ENCODE measurements at regions not wholly inside any gene's neighbourhood (a gene's known extent, or its start where the extent isn't known, plus 50 kb on each side); places are given as distances from the start of the nearest gene placed in this dataset.

DNA sequence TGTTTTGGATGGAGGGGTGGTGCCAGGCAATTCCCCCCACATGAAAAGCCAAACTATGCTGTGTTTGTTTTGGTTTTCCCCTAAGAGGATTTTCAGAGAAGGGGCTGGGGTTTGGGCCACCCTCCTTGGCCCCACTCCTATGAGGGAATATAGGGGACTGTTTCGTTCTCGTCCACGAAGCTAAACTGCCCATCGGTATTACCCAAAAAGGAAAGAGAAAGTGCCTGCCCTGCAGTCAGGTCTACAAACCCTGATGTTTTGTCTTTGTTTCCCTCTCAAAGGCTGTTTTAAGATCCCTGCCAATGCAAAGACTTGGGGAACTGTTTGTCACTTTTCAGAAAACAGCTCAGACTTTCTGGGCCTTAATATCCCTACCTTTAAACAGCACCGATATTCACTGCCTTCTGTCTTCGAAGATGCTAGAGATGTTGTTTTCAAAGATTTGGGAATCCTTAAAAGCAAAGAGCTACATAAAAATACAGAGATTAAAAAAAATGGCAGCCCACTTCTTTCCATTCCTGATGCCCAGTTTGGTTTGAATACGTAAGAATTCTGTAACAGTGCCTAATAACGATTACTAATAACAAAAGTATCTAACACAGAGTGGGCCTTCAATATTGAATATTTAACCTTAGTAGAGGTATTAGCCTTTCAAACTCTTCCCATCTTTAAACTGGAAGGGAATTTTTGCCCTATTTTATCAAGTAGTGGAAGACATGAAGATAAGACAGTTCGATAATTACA, 518.4 kb downstream of the MED13L start:
- Histone ChIP-seq H3K27me3 (replicated peaks in 1 of 2; ENCODE audit: control insufficient read depth in 2 of 2, extremely low read depth in 1 of 2, insufficient read depth in 2 of 2, low read length in 1 of 2) (peaks cover 0 to 5% of the 10 kb centered on the region in 2 experiments), H3K4me3 (ENCODE audit: control insufficient read depth in 1 of 2, extremely low read depth in 1 of 2, low read length in 1 of 2) (no peak overlapping the region), H3K4me1 (ENCODE audit: control insufficient read depth in 1 of 2, extremely low read depth in 1 of 2, insufficient read depth in 2 of 2, low read length in 2 of 2) (no peaks in the 10 kb centered on the region), H3K27ac (ENCODE audit: low read length) (no peak overlapping the region), H3K9me3 (no peaks in the 10 kb centered on the region), H3K36me3 (ENCODE audit: control insufficient read depth in 2 of 2, extremely low read depth in 1 of 2, insufficient read depth in 1 of 2, low read length in 1 of 2) (no peaks in the 10 kb centered on the region)
- ChIA-PET POLR2A (no interaction called here), CTCF (no interaction called here)
- no peak for ATAC-seq (replicated peaks in 1 of 4)
- 80% methylated on average over 1 of the region's 9 CpGs for WGBS (ENCODE audit: insufficient coverage)
- peaks cover 8 to 11% of the 10 kb centered on the region in 2 donors for H3K27me3 Mint-ChIP-seq
- no peaks in the 10 kb centered on the region for H3K4me1 Mint-ChIP-seq
- H3K4me3 Mint-ChIP-seq = no peak overlapping the region
- H3K27ac Mint-ChIP-seq = no peak overlapping the region
- H3K36me3 Mint-ChIP-seq = no peaks in the 10 kb centered on the region
- H3K9me3 Mint-ChIP-seq = peaks cover 0 to 4% (median 0%) of the 10 kb centered on the region in 3 donors
- DNase-seq = no peak

DNA sequence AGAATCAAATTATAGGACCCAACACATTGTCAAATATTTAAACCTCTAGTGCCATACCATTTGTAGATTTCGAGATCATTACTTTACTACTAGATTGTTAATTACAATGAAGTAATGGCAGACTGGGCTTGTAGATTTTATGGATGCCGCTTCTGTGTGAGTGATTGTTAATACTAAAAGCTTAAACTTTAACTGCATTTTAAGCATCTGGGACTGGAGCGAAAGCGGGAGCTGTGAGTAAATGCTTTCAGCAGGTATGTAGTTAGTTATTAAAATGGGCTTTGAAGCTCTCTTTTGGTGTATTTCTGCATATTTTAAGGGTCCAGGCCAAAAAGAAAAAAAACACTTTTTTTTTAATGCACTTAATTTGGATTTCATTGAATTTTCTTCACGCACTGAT, 519.3 kb downstream of the MED13L start:
- CTCF ChIA-PET = no interaction called here
- DNase-seq (no peak), ATAC-seq (replicated peaks in 1 of 4) (no peak)
- Mint-ChIP-seq H3K4me3 (no peak overlapping the region), H3K4me1 (no peaks in the 10 kb centered on the region), H3K36me3 (no peaks in the 10 kb centered on the region), H3K27ac (no peak overlapping the region), H3K9me3 (peaks cover 0 to 4% (median 0%) of the 10 kb centered on the region in 3 donors), H3K27me3 (peaks cover 8 to 11% of the 10 kb centered on the region in 2 donors)
- Histone ChIP-seq H3K4me1 (ENCODE audit: control insufficient read depth in 1 of 2, extremely low read depth in 1 of 2, insufficient read depth in 2 of 2, low read length in 2 of 2) (no peaks in the 10 kb centered on the region), H3K27ac (ENCODE audit: low read length) (no peak overlapping the region), H3K9me3 (no peaks in the 10 kb centered on the region), H3K27me3 (replicated peaks in 1 of 2; ENCODE audit: control insufficient read depth in 2 of 2, extremely low read depth in 1 of 2, insufficient read depth in 2 of 2, low read length in 1 of 2) (peaks cover 0 to 5% of the 10 kb centered on the region in 2 experiments), H3K4me3 (ENCODE audit: control insufficient read depth in 1 of 2, extremely low read depth in 1 of 2, low read length in 1 of 2) (no peak overlapping the region), H3K36me3 (ENCODE audit: control insufficient read depth in 2 of 2, extremely low read depth in 1 of 2, insufficient read depth in 1 of 2, low read length in 1 of 2) (no peaks in the 10 kb centered on the region)
- WGBS (ENCODE audit: insufficient coverage) = no CpG with 5 or more reads among the region's 5 CpGs
- POLR2A ChIA-PET = interaction anchor here in 1 of 2 donors (0.6 kb wide), 1 partner anchor 16 kb away, joined by 5 read pairs; no protein-coding TSS in a partner anchor

DNA sequence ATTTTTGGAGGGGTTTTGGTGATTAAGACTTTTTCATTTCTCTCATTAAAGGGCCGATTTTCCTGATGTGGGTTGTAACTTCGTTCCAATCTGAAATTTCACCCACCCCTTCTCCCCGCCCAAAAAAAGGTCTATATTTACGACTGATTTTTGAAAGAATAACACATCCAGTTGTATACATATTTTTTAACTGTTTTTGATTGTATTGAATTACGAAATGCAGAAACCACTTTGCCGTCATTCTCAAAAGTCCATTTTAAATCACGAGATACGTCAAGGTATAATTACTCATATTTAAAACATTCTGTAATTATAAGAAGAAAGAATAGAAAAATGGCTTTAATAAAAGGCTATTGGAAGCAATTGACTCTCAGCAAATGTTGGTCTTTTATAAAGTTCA, 520.7 kb downstream of the MED13L start:
- no peaks in the 10 kb centered on the region for H3K9me3 ChIP-seq
- H3K4me3 ChIP-seq (ENCODE audit: control insufficient read depth in 1 of 2, extremely low read depth in 1 of 2, low read length in 1 of 2) = no peak overlapping the region
- ATAC-seq (replicated peaks in 1 of 4) = no peak
- no peaks in the 10 kb centered on the region for H3K36me3 ChIP-seq (ENCODE audit: control insufficient read depth in 2 of 2, extremely low read depth in 1 of 2, insufficient read depth in 1 of 2, low read length in 1 of 2)
- Mint-ChIP-seq H3K9me3 (no peaks in the 10 kb centered on the region), H3K4me1 (no peaks in the 10 kb centered on the region), H3K27me3 (peaks cover 6 to 15% of the 10 kb centered on the region in 2 donors), H3K36me3 (no peaks in the 10 kb centered on the region), H3K4me3 (no peak overlapping the region), H3K27ac (no peak overlapping the region)
- H3K27me3 ChIP-seq (replicated peaks in 1 of 2; ENCODE audit: control insufficient read depth in 2 of 2, extremely low read depth in 1 of 2, insufficient read depth in 2 of 2, low read length in 1 of 2) = peaks cover 0 to 5% of the 10 kb centered on the region in 2 experiments
- no peak overlapping the region for H3K27ac ChIP-seq (ENCODE audit: low read length)
- CTCF ChIA-PET = no interaction called here
- DNase-seq = no peak
- POLR2A ChIA-PET = no interaction called here
- H3K4me1 ChIP-seq (ENCODE audit: control insufficient read depth in 1 of 2, extremely low read depth in 1 of 2, insufficient read depth in 2 of 2, low read length in 2 of 2) = no peaks in the 10 kb centered on the region
- no CpG with 5 or more reads among the region's 8 CpGs for WGBS (ENCODE audit: insufficient coverage)

DNA sequence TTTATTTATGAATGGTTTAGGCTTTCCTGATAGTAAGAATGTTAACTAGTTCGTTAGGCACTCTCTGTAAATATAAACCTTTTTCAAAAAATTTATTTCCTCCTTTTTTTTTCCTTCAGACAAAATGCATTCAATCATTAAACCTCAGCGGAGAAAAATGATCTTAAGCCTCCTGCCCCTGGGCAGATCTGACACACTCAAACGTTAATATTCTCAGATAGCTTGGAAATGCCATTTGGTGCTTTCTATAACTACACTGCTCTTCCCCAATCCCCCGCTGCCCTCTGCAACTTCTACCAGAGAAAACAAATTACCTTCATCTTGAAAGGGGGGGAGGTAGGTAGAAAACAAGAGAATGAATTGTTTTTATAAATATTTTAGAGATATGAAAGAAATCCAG, 521.2 kb downstream of the MED13L start:
- Histone ChIP-seq H3K27ac (ENCODE audit: low read length) (no peak overlapping the region), H3K36me3 (ENCODE audit: control insufficient read depth in 2 of 2, extremely low read depth in 1 of 2, insufficient read depth in 1 of 2, low read length in 1 of 2) (no peaks in the 10 kb centered on the region), H3K9me3 (no peaks in the 10 kb centered on the region), H3K27me3 (replicated peaks in 1 of 2; ENCODE audit: control insufficient read depth in 2 of 2, extremely low read depth in 1 of 2, insufficient read depth in 2 of 2, low read length in 1 of 2) (peaks cover 0 to 5% of the 10 kb centered on the region in 2 experiments), H3K4me1 (ENCODE audit: control insufficient read depth in 1 of 2, extremely low read depth in 1 of 2, insufficient read depth in 2 of 2, low read length in 2 of 2) (no peaks in the 10 kb centered on the region), H3K4me3 (ENCODE audit: control insufficient read depth in 1 of 2, extremely low read depth in 1 of 2, low read length in 1 of 2) (no peak overlapping the region)
- Mint-ChIP-seq H3K4me1 (no peaks in the 10 kb centered on the region), H3K27me3 (peaks cover 6 to 15% of the 10 kb centered on the region in 2 donors), H3K36me3 (no peaks in the 10 kb centered on the region), H3K27ac (no peak overlapping the region), H3K9me3 (no peaks in the 10 kb centered on the region), H3K4me3 (no peak overlapping the region)
- no peak for ATAC-seq (replicated peaks in 1 of 4)
- no peak for DNase-seq
- POLR2A ChIA-PET = no interaction called here
- 52% methylated on average over 2 of the region's 4 CpGs for WGBS (ENCODE audit: insufficient coverage)
- CTCF ChIA-PET = no interaction called here

DNA sequence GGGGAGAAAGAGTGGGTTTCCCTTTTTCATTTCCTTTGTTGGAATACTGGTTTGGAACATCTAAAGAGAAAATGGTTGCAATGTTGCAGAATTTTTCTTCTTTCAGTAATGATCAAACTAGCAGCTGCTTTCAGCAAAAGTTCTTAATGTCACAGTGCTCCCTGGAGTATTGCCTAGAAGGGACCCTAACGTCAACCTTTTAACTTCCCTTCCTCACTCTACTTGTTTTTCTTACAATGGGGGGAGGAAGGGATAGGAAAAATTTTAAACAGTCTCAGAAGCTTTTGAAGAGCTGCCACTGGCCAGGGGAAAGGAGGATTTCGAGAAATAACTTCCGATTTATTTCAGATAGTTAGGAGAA, 521.8 kb downstream of the MED13L start:
- no peak for DNase-seq
- Mint-ChIP-seq H3K36me3 (no peaks in the 10 kb centered on the region), H3K27ac (no peak overlapping the region), H3K9me3 (no peaks in the 10 kb centered on the region), H3K27me3 (peaks cover 4 to 15% of the 10 kb centered on the region in 2 donors), H3K4me1 (no peaks in the 10 kb centered on the region), H3K4me3 (no peak overlapping the region)
- ChIA-PET POLR2A (no interaction called here), CTCF (no interaction called here)
- no CpG with 5 or more reads among the region's 3 CpGs for WGBS (ENCODE audit: insufficient coverage)
- H3K27me3 ChIP-seq (replicated peaks in 1 of 2; ENCODE audit: control insufficient read depth in 2 of 2, extremely low read depth in 1 of 2, insufficient read depth in 2 of 2, low read length in 1 of 2) = peaks cover 0 to 5% of the 10 kb centered on the region in 2 experiments
- no peaks in the 10 kb centered on the region for H3K36me3 ChIP-seq (ENCODE audit: control insufficient read depth in 2 of 2, extremely low read depth in 1 of 2, insufficient read depth in 1 of 2, low read length in 1 of 2)
- H3K9me3 ChIP-seq = no peaks in the 10 kb centered on the region
- no peak overlapping the region for H3K27ac ChIP-seq (ENCODE audit: low read length)
- no peak for ATAC-seq (replicated peaks in 1 of 4)
- H3K4me3 ChIP-seq (ENCODE audit: control insufficient read depth in 1 of 2, extremely low read depth in 1 of 2, low read length in 1 of 2) = no peak overlapping the region
- H3K4me1 ChIP-seq (ENCODE audit: control insufficient read depth in 1 of 2, extremely low read depth in 1 of 2, insufficient read depth in 2 of 2, low read length in 2 of 2) = no peaks in the 10 kb centered on the region

DNA sequence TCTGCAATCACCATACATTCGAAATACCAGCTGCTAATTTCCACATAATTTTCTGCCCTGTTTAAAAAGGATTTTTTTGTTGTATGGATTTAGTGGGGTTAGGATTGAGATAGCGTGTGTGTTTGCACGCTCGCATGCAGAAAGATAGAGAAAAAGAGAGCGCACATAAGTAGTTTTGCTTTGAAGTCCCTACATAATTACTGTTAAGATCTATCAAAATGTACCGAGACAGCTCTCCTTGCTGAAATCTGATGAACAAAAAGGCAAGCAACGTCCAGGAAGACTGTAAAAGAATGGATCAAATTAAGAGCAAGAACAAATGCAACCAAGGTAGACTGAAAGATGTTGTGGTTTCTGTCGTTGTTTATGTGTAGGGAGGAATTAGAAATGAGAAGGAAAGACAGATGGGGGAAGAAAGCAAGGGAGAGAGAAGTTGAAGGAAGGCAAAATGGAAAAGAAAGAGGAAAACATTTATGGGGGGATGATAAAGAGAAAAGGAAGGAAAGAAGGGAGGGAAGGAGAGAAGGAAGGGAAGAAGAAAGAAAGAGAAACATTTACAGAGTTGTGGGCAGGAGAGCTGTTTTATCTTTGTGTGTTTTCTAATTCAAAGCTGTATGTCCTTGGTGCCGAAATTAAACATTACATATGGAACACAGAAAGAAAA, 522.3 kb downstream of the MED13L start:
- peaks cover 3 to 15% of the 10 kb centered on the region in 2 donors for H3K27me3 Mint-ChIP-seq
- H3K27ac Mint-ChIP-seq = no peak overlapping the region

More for the DNA sequence above, 522.3 kb downstream of the MED13L start:
- DNase-seq = no peak
- no peaks in the 10 kb centered on the region for H3K36me3 ChIP-seq (ENCODE audit: control insufficient read depth in 2 of 2, extremely low read depth in 1 of 2, insufficient read depth in 1 of 2, low read length in 1 of 2)
- H3K36me3 Mint-ChIP-seq = no peaks in the 10 kb centered on the region
- H3K4me3 Mint-ChIP-seq = no peak overlapping the region
- POLR2A ChIA-PET = no interaction called here
- H3K4me1 ChIP-seq (ENCODE audit: control insufficient read depth in 1 of 2, extremely low read depth in 1 of 2, insufficient read depth in 2 of 2, low read length in 2 of 2) = no peaks in the 10 kb centered on the region
- peaks cover 0 to 5% of the 10 kb centered on the region in 2 experiments for H3K27me3 ChIP-seq (replicated peaks in 1 of 2; ENCODE audit: control insufficient read depth in 2 of 2, extremely low read depth in 1 of 2, insufficient read depth in 2 of 2, low read length in 1 of 2)
- no peak overlapping the region for H3K4me3 ChIP-seq (ENCODE audit: control insufficient read depth in 1 of 2, extremely low read depth in 1 of 2, low read length in 1 of 2)
- H3K4me1 Mint-ChIP-seq = no peaks in the 10 kb centered on the region
- WGBS (ENCODE audit: insufficient coverage) = 37% methylated on average over 3 of the region's 9 CpGs
- H3K9me3 ChIP-seq = no peaks in the 10 kb centered on the region
- CTCF ChIA-PET = interaction anchor here in 1 of 2 donors (0.7 kb wide), 1 partner anchor 107 kb away, joined by 5 read pairs; no protein-coding TSS in a partner anchor
- H3K9me3 Mint-ChIP-seq = no peaks in the 10 kb centered on the region
- H3K27ac ChIP-seq (ENCODE audit: low read length) = no peak overlapping the region
- no peak for ATAC-seq (replicated peaks in 1 of 4)
